Calu3 (cell line): ENCODE measurements at regions not wholly inside any gene's neighbourhood (a gene's known extent, or its start where the extent isn't known, plus 50 kb on each side); places are given as distances from the start of the nearest gene placed in this dataset.

Experiments
- BruUV-seq: library from RNA; stranded (reverse); fragments of 400-500 nt; replicated peaks from 2 replicates; lab custom pipeline; 2021; lab: Mats Ljungman, UMichigan
- CTCF ChIA-PET: fragments of 300-600 bp; sonication (Branson Sonifier 250); formaldehyde crosslinking; loops from one replicate; lab custom pipeline; 2022; ENCODE audit warnings: antibody characterized with exemption; lab: Charles Lee
- DNase-seq: peaks from one replicate; pipeline ENCODE4 v3.0.0; 2022
- H3K27ac Mint-ChIP-seq: one replicate; pipeline ENCODE4 v1.8.0; 2022; ENCODE audit warnings: mixed read lengths; ENCODE audit not compliant: unreplicated experiment
- H3K27me3 Mint-ChIP-seq: one replicate; pipeline ENCODE4 v1.8.0; 2022; ENCODE audit warnings: mixed read lengths; ENCODE audit not compliant: unreplicated experiment
- H3K36me3 Mint-ChIP-seq: one replicate; pipeline ENCODE4 v1.8.0; 2022; ENCODE audit warnings: mild to moderate bottlenecking, moderate library complexity, mixed read lengths; ENCODE audit not compliant: insufficient read depth, unreplicated experiment
- H3K4me1 Mint-ChIP-seq: one replicate; pipeline ENCODE4 v1.8.0; 2022; ENCODE audit warnings: mild to moderate bottlenecking, low read depth, mixed read lengths; ENCODE audit not compliant: unreplicated experiment
- H3K4me3 Mint-ChIP-seq: one replicate; pipeline ENCODE4 v1.8.0; 2022; ENCODE audit warnings: mild to moderate bottlenecking, low read depth, moderate library complexity, mixed read lengths; ENCODE audit not compliant: unreplicated experiment
- H3K9me3 Mint-ChIP-seq: one replicate; pipeline ENCODE4 v1.8.0; 2022; ENCODE audit warnings: low read depth, mixed read lengths; ENCODE audit not compliant: unreplicated experiment
- intact Hi-C: fragments of 100-400 bp; cut with micrococcal nuclease; formaldehyde crosslinking; loops from one replicate; pipeline ENCODE4 v1.10.0; 2022; ENCODE audit not compliant: unreplicated experiment
- TF ChIP-seq, protein P1 (sequence below): fragments of 200-600 bp; IDR thresholded peaks from one replicate; pipeline ENCODE4 v1.8.0; 2022; ENCODE audit warnings: antibody characterized with exemption; ENCODE audit not compliant: unreplicated experiment

DNA sequence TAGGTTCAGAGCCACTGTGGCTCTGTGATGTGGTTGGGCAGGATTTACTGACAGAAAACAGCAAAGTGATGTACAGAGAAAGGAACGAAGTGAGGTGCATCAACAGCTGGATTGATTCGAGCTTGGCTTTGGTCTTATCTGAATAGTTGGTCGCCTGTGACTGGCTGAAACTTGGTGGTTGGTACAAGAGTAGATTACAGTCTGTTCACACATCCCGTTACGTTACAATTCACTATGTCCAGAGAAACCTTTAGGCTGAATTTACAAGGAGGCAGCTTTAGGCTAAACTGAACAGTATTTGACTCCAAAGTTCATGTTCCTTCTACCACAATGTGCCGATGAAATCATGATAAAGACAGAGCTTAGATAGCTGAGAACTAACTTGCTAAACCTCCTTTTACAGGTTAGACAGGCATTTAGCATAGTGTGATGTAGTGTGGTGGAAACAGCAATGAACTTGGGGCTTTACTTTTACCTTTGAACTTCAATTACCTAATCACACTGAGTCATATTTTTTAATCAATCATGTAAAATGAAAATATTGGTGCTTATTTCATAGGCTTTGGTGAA is 210.2 kb upstream of the PUM3 start:
- DNase-seq = no peak
- CTCF ChIA-PET = interaction anchor here (0.7 kb wide), 1 partner anchor 151 kb away, joined by 3 read pairs; no protein-coding TSS in a partner anchor
- Mint-ChIP-seq H3K27ac (no peak overlapping the region), H3K4me1 (no peaks in the 10 kb centered on the region), H3K4me3 (no peak overlapping the region), H3K9me3 (no peaks in the 10 kb centered on the region), H3K36me3 (no peaks in the 10 kb centered on the region), H3K27me3 (peaks cover 15% of the 10 kb centered on the region)
- TF ChIP-seq, protein P1, sequence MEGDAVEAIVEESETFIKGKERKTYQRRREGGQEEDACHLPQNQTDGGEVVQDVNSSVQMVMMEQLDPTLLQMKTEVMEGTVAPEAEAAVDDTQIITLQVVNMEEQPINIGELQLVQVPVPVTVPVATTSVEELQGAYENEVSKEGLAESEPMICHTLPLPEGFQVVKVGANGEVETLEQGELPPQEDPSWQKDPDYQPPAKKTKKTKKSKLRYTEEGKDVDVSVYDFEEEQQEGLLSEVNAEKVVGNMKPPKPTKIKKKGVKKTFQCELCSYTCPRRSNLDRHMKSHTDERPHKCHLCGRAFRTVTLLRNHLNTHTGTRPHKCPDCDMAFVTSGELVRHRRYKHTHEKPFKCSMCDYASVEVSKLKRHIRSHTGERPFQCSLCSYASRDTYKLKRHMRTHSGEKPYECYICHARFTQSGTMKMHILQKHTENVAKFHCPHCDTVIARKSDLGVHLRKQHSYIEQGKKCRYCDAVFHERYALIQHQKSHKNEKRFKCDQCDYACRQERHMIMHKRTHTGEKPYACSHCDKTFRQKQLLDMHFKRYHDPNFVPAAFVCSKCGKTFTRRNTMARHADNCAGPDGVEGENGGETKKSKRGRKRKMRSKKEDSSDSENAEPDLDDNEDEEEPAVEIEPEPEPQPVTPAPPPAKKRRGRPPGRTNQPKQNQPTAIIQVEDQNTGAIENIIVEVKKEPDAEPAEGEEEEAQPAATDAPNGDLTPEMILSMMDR = no peak
- intact Hi-C loops = no loop called here
- BruUV-seq = no TSS peak

DNA sequence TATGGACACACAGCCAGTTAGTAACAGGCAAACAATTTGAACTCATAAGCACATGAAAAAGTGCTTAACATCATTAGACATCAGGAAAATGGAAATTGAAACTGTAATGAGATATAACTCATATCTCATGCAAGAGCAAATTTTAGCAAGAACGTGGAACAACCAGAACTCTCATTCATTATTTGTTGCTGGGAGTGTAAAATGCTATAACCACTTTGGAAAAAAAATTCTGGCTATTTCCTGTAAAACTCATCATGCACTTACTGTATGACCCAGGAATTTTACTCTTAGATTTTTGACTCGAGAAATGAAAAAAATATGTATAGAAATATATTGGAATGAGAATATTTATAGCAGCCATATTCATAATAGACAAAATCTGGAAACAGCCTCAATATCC is 205.7 kb upstream of the PUM3 start:
- no peak overlapping the region for H3K27ac Mint-ChIP-seq
- intact Hi-C loops = no loop called here
- no peaks in the 10 kb centered on the region for H3K9me3 Mint-ChIP-seq
- CTCF ChIA-PET = no interaction called here
- no TSS peak for BruUV-seq
- H3K4me3 Mint-ChIP-seq = no peak overlapping the region
- TF ChIP-seq, protein P1 = no peak
- no peaks in the 10 kb centered on the region for H3K4me1 Mint-ChIP-seq
- H3K36me3 Mint-ChIP-seq = no peaks in the 10 kb centered on the region
- DNase-seq = no peak
- peaks cover 15% of the 10 kb centered on the region for H3K27me3 Mint-ChIP-seq

DNA sequence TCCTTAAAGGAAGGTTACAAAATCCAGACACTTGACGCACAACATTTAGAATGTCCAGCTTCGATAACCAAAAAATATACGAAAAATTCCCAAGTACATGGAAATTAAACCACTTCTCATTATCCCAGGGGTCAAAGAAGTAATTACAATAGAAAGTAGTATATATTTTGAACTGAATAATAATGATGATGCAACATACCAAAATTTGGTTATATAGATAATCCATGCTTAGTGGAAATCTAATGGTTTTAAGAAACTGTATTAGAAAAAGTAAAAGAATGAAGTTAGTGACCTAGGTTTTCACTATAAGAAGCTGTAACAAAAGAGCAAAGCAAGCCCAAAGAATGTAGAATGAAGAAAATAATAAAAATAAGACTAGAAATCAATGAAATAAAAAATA is 204.0 kb upstream of the PUM3 start:
- Mint-ChIP-seq H3K4me3 (no peak overlapping the region), H3K4me1 (peaks cover 15% of the 10 kb centered on the region), H3K27ac (no peak overlapping the region), H3K9me3 (no peaks in the 10 kb centered on the region), H3K36me3 (no peaks in the 10 kb centered on the region), H3K27me3 (peaks cover 15% of the 10 kb centered on the region)
- intact Hi-C loops = no loop called here
- CTCF ChIA-PET = no interaction called here
- BruUV-seq = no TSS peak
- TF ChIP-seq, protein P1 = no peak
- DNase-seq = no peak

DNA sequence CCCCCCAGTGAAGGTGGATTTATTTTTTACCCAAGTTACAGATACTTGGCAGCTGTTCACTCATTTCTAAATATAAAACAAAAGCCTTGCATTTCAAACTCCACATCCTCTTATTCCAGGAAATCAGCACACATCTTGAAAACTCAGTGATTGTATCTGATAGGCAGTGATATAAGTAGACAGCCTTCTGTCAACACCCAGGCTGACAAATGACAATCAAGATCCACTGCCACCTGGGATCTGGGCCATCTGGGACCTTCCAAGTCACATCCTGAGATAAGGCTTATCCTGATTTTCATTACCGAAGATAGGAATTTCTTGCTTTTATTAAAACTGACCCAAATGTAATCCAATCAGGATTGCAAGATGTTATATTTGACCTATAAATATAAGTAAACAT is 201.3 kb upstream of the PUM3 start:
- CTCF ChIA-PET = no interaction called here
- intact Hi-C loops = no loop called here
- Mint-ChIP-seq H3K9me3 (no peaks in the 10 kb centered on the region), H3K27ac (no peak overlapping the region), H3K36me3 (no peaks in the 10 kb centered on the region), H3K4me1 (peaks cover 23% of the 10 kb centered on the region), H3K4me3 (no peak overlapping the region), H3K27me3 (peaks cover 8% of the 10 kb centered on the region)
- no peak for DNase-seq
- TF ChIP-seq, protein P1 = no peak
- no TSS peak for BruUV-seq
